Mesothelial cell of epicardium (in vitro differentiated cells): ENCODE measurements at regions not wholly inside any gene's neighbourhood (a gene's known extent, or its start where the extent isn't known, plus 50 kb on each side); places are given as distances from the start of the nearest gene placed in this dataset.

ENCODE experiments used
- DNase-seq, 2 experiments: peaks; one replicate each; pipeline ENCODE4 v3.0.0; 2021; ENCODE audit warnings: low spot score in 2 of 2; ENCODE audit not compliant: unreplicated experiment in 2 of 2
- H3K27ac Mint-ChIP-seq: 2 replicates; pipeline ENCODE4 v1.8.0; 2021; ENCODE audit warnings: mixed read lengths
- H3K27me3 Mint-ChIP-seq: 2 replicates; pipeline ENCODE4 v1.8.0; 2021; ENCODE audit warnings: low read depth, mixed read lengths
- H3K36me3 Mint-ChIP-seq: 2 replicates; pipeline ENCODE4 v1.8.0; 2021; ENCODE audit warnings: mixed read lengths
- H3K4me1 Mint-ChIP-seq: 2 replicates; pipeline ENCODE4 v1.8.0; 2021; ENCODE audit warnings: mixed read lengths
- H3K4me3 Mint-ChIP-seq: 2 replicates; pipeline ENCODE4 v1.8.0; 2021; ENCODE audit warnings: mild to moderate bottlenecking, moderate library complexity, mixed read lengths
- H3K9me3 Mint-ChIP-seq: 2 replicates; pipeline ENCODE4 v1.8.0; 2021; ENCODE audit warnings: mixed read lengths
- TF ChIP-seq, protein P1 (sequence below): fragments of 200-600 bp; sonication (generic); IDR thresholded peaks from one replicate; pipeline ENCODE4 v1.5.0; 2021; ENCODE audit warnings: antibody characterized with exemption; ENCODE audit not compliant: unreplicated experiment

DNA sequence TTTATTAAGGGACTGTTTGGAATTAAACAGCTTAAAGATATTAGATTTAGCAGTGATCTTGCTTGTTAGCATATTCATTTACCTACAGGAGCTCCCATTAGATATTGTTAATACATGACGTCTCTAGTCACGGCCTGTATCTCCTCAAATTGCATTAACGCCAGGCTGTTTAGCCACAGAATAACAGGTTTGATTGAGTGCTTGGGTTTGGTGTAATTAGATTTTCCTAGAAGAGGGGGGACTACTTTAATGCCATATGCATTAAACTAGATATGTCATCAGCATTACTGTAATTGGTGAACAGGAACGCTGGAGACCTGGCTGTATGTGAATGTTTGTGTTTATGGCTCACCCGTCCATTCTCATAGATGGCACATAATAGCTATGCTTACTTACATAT is 841.4 kb upstream of the NR2F2 start:
- no peaks in the 10 kb centered on the region for H3K27me3 Mint-ChIP-seq
- TF ChIP-seq, protein P1, sequence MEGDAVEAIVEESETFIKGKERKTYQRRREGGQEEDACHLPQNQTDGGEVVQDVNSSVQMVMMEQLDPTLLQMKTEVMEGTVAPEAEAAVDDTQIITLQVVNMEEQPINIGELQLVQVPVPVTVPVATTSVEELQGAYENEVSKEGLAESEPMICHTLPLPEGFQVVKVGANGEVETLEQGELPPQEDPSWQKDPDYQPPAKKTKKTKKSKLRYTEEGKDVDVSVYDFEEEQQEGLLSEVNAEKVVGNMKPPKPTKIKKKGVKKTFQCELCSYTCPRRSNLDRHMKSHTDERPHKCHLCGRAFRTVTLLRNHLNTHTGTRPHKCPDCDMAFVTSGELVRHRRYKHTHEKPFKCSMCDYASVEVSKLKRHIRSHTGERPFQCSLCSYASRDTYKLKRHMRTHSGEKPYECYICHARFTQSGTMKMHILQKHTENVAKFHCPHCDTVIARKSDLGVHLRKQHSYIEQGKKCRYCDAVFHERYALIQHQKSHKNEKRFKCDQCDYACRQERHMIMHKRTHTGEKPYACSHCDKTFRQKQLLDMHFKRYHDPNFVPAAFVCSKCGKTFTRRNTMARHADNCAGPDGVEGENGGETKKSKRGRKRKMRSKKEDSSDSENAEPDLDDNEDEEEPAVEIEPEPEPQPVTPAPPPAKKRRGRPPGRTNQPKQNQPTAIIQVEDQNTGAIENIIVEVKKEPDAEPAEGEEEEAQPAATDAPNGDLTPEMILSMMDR = no peak
- no peak overlapping the region for H3K27ac Mint-ChIP-seq
- H3K9me3 Mint-ChIP-seq = peaks cover 28% of the 10 kb centered on the region
- H3K4me3 Mint-ChIP-seq = no peak overlapping the region
- DNase-seq = no peak
- no peaks in the 10 kb centered on the region for H3K4me1 Mint-ChIP-seq
- peaks cover 8% of the 10 kb centered on the region for H3K36me3 Mint-ChIP-seq

DNA sequence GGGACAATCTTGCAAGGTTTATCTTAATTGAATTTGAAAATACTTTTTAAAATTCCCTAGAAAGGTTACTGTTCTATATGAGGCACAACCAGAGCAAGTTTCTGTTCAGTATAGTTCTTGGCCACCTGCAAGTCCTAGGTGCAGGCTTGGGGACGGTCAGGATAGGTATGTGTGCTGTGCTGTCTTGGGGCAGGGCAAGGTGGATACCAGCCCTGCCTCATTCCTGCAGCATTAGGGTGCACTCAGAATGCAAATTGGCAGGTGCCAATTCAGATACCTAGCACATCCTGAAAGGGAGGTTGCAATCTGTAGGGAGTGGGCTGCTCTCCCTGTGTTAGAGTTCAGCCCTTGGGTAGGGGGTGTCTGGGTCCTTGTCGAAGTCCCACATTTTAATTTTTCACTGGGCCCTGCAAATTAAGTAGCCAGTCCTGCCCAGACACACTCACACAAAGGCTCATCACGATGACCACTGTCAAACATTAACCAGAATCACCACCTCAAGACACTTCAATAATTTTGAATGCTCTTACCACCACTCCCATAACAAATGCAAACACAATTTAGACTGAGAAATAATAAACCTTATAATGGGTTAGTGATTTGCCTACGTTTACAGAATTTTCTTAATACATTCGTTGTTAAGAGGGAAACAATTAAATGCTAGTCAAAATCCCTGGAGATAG is 838.0 kb upstream of the NR2F2 start:
- no peak overlapping the region for H3K27ac Mint-ChIP-seq
- peaks cover 8% of the 10 kb centered on the region for H3K4me1 Mint-ChIP-seq
- H3K4me3 Mint-ChIP-seq = no peak overlapping the region
- no peaks in the 10 kb centered on the region for H3K27me3 Mint-ChIP-seq
- H3K36me3 Mint-ChIP-seq = no peaks in the 10 kb centered on the region
- no peak for DNase-seq
- TF ChIP-seq, protein P1 = no peak
- peaks cover 5% of the 10 kb centered on the region for H3K9me3 Mint-ChIP-seq

GRCh38 chr15:95494971-95495541 is 835.4 kb upstream of the NR2F2 start:
- H3K27ac Mint-ChIP-seq = no peak overlapping the region
- TF ChIP-seq, protein P1 = no peak
- DNase-seq = no peak
- no peak overlapping the region for H3K4me3 Mint-ChIP-seq
- no peaks in the 10 kb centered on the region for H3K36me3 Mint-ChIP-seq
- no peaks in the 10 kb centered on the region for H3K27me3 Mint-ChIP-seq
- H3K9me3 Mint-ChIP-seq = peaks cover 5% of the 10 kb centered on the region
- H3K4me1 Mint-ChIP-seq = peaks cover 8% of the 10 kb centered on the region

DNA sequence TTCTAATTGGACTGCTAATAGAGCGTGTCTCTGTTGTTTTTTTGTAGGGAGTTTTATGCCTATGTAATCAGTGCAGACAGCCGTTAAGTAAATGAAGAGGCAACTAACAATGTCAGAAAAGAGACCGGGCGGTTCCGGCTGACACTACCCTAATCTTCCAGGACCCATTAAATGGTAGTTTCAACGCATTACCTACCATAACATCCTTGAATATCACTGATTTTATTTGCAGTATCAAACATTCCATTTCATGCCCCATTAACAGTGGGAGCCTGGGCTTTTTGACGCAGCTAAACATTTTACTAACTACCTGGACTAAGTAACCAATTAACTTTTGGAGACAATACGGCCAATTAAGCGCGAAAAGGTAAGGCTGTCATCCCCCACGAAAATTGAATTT is 832.9 kb upstream of the NR2F2 start:
- no peaks in the 10 kb centered on the region for H3K36me3 Mint-ChIP-seq
- no peak overlapping the region for H3K4me3 Mint-ChIP-seq
- H3K4me1 Mint-ChIP-seq = peaks cover 8% of the 10 kb centered on the region
- TF ChIP-seq, protein P1 = no peak
- peaks cover 5% of the 10 kb centered on the region for H3K9me3 Mint-ChIP-seq
- no peaks in the 10 kb centered on the region for H3K27me3 Mint-ChIP-seq
- DNase-seq = no peak
- H3K27ac Mint-ChIP-seq = no peak overlapping the region

- Mint-ChIP-seq H3K27me3 (no peaks in the 10 kb centered on the region), H3K4me3 (no peak overlapping the region), H3K36me3 (no peaks in the 10 kb centered on the region), H3K4me1 (peaks cover 8% of the 10 kb centered on the region), H3K9me3 (no peaks in the 10 kb centered on the region), H3K27ac (no peak overlapping the region)
- TF ChIP-seq, protein P1 = no peak
- no peak for DNase-seq
Observed at GRCh38 chr15:95498961-95499360, 831.5 kb upstream of the NR2F2 start.
